Right lobe of liver (tissue), 4 donors: ENCODE measurements at regions not wholly inside any gene's neighbourhood (a gene's known extent, or its start where the extent isn't known, plus 50 kb on each side); places are given as distances from the start of the nearest gene placed in this dataset.

ENCODE experiments used
- POLR2A ChIP-seq: fragments of 450-650 bp; IDR thresholded peaks from one replicate; pipeline ENCODE4 v1.6.1; 2017; ENCODE audit warnings: antibody characterized with exemption, mild to moderate bottlenecking
- TF ChIP-seq, protein P1 (sequence below), 4 donors: fragments of 200-600 bp in 3 of 4; fragments of 450-650 bp in 1 of 4; IDR thresholded peaks; one replicate each; pipeline versions ENCODE4 v1.5.1 to v1.8.0; 2016 to 2022; ENCODE audit warnings: antibody characterized with exemption in 4 of 4, mild to moderate bottlenecking in 2 of 4
- donor health status: DM: no; HTN: no; CAD: no.
- donor health status: DM: no; HTN: no; CAD: no.
- donor health status: DM: no; HTN: yes; CAD: no.

GRCh38 chr9:6121707-6122106 lies 93.9 kb upstream of the IL33 start:
- TF ChIP-seq, protein P1, sequence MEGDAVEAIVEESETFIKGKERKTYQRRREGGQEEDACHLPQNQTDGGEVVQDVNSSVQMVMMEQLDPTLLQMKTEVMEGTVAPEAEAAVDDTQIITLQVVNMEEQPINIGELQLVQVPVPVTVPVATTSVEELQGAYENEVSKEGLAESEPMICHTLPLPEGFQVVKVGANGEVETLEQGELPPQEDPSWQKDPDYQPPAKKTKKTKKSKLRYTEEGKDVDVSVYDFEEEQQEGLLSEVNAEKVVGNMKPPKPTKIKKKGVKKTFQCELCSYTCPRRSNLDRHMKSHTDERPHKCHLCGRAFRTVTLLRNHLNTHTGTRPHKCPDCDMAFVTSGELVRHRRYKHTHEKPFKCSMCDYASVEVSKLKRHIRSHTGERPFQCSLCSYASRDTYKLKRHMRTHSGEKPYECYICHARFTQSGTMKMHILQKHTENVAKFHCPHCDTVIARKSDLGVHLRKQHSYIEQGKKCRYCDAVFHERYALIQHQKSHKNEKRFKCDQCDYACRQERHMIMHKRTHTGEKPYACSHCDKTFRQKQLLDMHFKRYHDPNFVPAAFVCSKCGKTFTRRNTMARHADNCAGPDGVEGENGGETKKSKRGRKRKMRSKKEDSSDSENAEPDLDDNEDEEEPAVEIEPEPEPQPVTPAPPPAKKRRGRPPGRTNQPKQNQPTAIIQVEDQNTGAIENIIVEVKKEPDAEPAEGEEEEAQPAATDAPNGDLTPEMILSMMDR (IDR thresholded peaks at IDR 0.05): no peak
- no peak for TF ChIP-seq POLR2A
